ENCODE measurements at regions not wholly inside any gene's neighbourhood (a gene's known extent, or its start where the extent isn't known, plus 50 kb on each side); places are given as distances from the start of the nearest gene placed in this dataset.
"Not testable (repeated sequence)": the region's sequence is repeated elsewhere in the genome, so short reads cannot be mapped to it uniquely, and the experiment has no call there.

DNA sequence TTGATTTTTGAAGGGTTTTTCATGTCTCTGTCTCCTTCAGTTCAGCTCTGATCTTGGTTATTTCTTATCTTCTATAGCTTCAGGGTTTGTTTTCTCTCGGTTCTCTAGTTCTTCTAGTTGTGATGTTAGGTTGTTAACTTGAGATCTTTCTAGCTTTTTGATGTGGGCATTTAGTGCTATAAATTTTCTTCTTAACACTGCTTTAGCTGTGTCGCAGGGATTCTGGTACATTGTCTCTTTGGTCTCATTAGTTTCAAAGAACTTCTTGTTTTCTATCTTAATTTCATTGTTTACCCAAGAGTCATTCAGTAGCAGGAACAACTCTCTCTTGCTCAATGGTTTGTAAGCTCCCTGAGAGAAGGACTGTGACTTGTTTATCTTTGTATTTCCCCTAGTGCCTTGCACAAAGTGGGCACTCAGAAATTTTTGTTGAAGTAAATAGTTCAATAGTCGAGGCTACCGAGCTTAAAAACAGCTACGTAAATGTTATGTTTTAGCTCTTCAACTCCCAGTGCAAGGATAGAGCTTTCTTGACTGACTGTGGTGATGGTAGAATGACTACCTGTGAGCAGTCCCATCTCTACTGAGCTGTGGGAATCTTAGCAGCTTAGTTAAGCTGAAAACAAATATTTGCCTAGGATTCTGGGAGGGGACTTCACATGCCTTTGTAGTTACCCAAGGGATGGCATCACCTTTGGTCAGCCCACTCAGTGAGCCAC, 225.8 kb upstream of the ELL2 start:
- Histone ChIP-seq H3K9me3 (ENCODE audit: control insufficient read depth, insufficient read depth, low read depth, low read length) (no peaks in the 10 kb centered on the region), H3K4me3 (ENCODE audit: low read depth, low read length) (no peak overlapping the region), H3K36me3 (ENCODE audit: control insufficient read depth in 2 of 2, insufficient read depth in 1 of 2, low read length in 2 of 2) (no peaks in the 10 kb centered on the region), H3K4me1 (ENCODE audit: control insufficient read depth, insufficient read depth, low read length) (peaks cover 4% of the 10 kb centered on the region; the same call in 1 of the 2 replicates), H3K27ac (ENCODE audit: extremely low read depth, low read depth, low read length) (no peak overlapping the region)
- POLR2A ChIA-PET: interaction anchor here (1.3 kb wide), 1 partner anchor 11 kb away, joined by 3 read pairs; no protein-coding TSS in a partner anchor
- no peak for TF ChIP-seq FEZF1 (tag by site-specific recombination; IDR thresholded peaks at IDR 0.05)
- TF ChIP-seq TRIM28 (IDR thresholded peaks at IDR 0.05; ENCODE audit: borderline replicate concordance, low read length): no peak
- no peak for TF ChIP-seq ZNF776 (tag by site-specific recombination; IDR thresholded peaks at IDR 0.05; ENCODE audit: borderline replicate concordance)
- no peak for TF ChIP-seq ZNF394 (tag by site-specific recombination; IDR thresholded peaks at IDR 0.05; ENCODE audit: borderline replicate concordance)
- TF ChIP-seq ZFHX2 (tag by site-specific recombination; conservative IDR thresholded peaks at IDR 0.05): 0 out of 2 replicates have a peak, but pooled peaks have one; percentile 10
- no peak for TF ChIP-seq ZNF221 (tag by site-specific recombination; IDR thresholded peaks at IDR 0.05; ENCODE audit: borderline replicate concordance)
- TF ChIP-seq, protein P1, sequence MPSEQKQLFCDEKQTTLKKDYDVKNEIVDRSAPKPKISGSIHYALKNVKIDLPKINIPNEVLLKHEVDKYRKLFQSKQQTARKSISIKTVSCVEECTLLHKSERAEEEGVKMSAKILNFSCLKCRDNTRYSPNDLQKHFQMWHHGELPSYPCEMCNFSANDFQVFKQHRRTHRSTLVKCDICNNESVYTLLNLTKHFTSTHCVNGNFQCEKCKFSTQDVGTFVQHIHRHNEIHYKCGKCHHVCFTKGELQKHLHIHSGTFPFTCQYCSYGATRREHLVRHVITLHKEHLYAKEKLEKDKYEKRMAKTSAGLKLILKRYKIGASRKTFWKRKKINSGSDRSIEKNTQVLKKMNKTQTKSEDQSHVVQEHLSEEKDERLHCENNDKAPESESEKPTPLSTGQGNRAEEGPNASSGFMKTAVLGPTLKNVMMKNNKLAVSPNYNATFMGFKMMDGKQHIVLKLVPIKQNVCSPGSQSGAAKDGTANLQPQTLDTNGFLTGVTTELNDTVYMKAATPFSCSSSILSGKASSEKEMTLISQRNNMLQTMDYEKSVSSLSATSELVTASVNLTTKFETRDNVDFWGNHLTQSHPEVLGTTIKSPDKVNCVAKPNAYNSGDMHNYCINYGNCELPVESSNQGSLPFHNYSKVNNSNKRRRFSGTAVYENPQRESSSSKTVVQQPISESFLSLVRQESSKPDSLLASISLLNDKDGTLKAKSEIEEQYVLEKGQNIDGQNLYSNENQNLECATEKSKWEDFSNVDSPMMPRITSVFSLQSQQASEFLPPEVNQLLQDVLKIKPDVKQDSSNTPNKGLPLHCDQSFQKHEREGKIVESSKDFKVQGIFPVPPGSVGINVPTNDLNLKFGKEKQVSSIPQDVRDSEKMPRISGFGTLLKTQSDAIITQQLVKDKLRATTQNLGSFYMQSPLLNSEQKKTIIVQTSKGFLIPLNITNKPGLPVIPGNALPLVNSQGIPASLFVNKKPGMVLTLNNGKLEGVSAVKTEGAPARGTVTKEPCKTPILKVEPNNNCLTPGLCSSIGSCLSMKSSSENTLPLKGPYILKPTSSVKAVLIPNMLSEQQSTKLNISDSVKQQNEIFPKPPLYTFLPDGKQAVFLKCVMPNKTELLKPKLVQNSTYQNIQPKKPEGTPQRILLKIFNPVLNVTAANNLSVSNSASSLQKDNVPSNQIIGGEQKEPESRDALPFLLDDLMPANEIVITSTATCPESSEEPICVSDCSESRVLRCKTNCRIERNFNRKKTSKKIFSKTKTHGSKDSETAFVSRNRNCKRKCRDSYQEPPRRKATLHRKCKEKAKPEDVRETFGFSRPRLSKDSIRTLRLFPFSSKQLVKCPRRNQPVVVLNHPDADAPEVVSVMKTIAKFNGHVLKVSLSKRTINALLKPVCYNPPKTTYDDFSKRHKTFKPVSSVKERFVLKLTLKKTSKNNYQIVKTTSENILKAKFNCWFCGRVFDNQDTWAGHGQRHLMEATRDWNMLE (tag by site-specific recombination; conservative IDR thresholded peaks at IDR 0.05; ENCODE audit: low read depth): no peak
- TF ChIP-seq ZNF146 (tag by site-specific recombination; IDR thresholded peaks at IDR 0.05): no peak
- CTCF ChIA-PET: interaction anchor here (0.6 to 1.4 kb wide), 3 partner anchors 13 to 287 kb away, joined by 3 to 5 read pairs (median 4); no protein-coding TSS in a partner anchor

DNA sequence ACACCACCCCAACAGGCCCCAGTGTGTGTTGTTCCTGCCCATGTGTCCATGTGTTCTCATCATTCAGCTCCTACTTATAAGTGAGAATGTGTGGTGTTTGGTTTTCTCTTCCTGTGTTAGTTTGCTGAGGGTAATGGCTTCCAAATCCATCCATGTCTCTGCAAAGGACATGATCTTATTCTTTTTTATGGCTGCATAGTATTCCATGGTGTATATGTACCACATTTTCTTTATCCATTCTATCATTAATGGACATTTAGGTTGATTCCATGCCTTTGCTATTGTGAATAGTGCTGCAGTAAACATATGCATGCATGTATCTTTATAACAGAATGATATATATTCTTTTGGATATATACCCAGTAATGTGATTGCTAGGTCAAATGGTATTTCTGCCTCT, 222.9 kb upstream of the ELL2 start:
- H3K27ac ChIP-seq (ENCODE audit: extremely low read depth, low read depth, low read length); H3K4me3 ChIP-seq (ENCODE audit: low read depth, low read length); H3K9me3 ChIP-seq (ENCODE audit: control insufficient read depth, insufficient read depth, low read depth, low read length); H3K4me1 ChIP-seq (ENCODE audit: control insufficient read depth, insufficient read depth, low read length); POLR2A ChIA-PET; H3K36me3 ChIP-seq (ENCODE audit: control insufficient read depth in 2 of 2, insufficient read depth in 1 of 2, low read length in 2 of 2): not testable (repeated sequence)
- CTCF ChIA-PET: interaction anchor here (0.7 kb wide), 1 partner anchor 25 kb away, joined by 3 read pairs; no protein-coding TSS in a partner anchor
- peak; percentile 70 for TF ChIP-seq ZNF146 (tag by site-specific recombination; IDR thresholded peaks at IDR 0.05)
- TF ChIP-seq, protein P2, sequence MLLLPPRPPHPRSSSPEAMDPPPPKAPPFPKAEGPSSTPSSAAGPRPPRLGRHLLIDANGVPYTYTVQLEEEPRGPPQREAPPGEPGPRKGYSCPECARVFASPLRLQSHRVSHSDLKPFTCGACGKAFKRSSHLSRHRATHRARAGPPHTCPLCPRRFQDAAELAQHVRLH (tag by site-specific recombination; IDR thresholded peaks at IDR 0.05): peak; percentile 27; the same call in 1 of the 2 replicates
- TF ChIP-seq, protein P3, sequence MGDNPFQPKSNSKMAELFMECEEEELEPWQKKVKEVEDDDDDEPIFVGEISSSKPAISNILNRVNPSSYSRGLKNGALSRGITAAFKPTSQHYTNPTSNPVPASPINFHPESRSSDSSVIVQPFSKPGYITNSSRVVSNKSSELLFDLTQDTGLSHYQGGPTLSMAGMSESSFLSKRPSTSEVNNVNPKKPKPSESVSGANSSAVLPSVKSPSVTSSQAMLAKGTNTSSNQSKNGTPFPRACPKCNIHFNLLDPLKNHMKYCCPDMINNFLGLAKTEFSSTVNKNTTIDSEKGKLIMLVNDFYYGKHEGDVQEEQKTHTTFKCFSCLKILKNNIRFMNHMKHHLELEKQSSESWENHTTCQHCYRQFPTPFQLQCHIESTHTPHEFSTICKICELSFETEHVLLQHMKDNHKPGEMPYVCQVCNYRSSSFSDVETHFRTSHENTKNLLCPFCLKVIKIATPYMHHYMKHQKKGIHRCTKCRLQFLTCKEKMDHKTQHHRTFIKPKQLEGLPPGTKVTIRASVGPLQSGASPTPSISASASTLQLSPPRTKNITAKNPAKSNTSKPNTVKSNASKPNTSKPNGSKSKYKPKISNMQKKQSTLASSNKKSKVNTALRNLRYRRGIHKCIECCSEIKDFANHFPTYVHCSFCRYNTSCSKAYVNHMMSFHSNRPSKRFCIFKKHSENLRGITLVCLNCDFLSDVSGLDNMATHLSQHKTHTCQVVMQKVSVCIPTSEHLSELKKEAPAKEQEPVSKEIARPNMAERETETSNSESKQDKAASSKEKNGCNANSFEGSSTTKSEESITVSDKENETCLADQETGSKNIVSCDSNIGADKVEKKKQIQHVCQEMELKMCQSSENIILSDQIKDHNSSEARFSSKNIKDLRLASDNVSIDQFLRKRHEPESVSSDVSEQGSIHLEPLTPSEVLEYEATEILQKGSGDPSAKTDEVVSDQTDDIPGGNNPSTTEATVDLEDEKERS (tag by site-specific recombination; IDR thresholded peaks at IDR 0.05): 0 out of 2 replicates have a peak, but pooled peaks have one; percentile 13
